ENCODE measurements at regions not wholly inside any gene's neighbourhood (a gene's known extent, or its start where the extent isn't known, plus 50 kb on each side); places are given as distances from the start of the nearest gene placed in this dataset.

DNA sequence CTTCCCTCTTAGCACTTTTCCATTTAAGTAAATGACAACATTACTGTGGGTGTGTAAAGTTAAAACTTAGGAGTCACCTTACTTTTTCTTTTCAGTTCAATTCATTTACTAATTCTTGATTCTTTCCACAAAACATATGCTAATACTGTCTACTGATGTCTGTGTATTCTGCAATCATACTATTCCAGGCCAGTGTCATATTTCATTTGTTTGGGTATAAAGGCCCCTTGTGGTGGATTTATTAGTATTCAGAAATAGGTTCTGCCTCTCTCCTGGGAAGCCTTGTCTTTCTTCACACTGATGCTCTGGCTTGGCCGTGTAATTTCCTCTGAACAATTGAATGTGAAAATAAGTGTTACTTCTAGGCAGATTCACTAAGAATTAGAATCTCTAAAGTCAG is 621.9 kb upstream of the SPRY2 start:
- intact Hi-C loops (cut with micrococcal nuclease): no loop called here
- Histone ChIP-seq H2BK20ac (ENCODE audit: low read depth, low read length) (no peak overlapping the region), H3K27me3 (ENCODE audit: control insufficient read depth, insufficient read depth, low read length) (no peaks in the 10 kb centered on the region), H3K4ac (ENCODE audit: low read depth, low read length) (no peak overlapping the region), H4K8ac (ENCODE audit: low read depth in 2 of 2, low read length in 2 of 2) (no peak overlapping the region), H3K4me1 (ENCODE audit: control insufficient read depth, insufficient read depth, low read length) (no peaks in the 10 kb centered on the region), H2BK5ac (ENCODE audit: low read depth, low read length, poor library complexity, severe bottlenecking) (no peak overlapping the region), H3K27ac (ENCODE audit: insufficient read depth, low read length) (no peak overlapping the region), H4K5ac (ENCODE audit: low read depth, low read length) (no peak overlapping the region), H3K23ac (ENCODE audit: low read depth, low read length) (no peak overlapping the region), H4K91ac (ENCODE audit: insufficient read depth, low read depth, low read length) (no peak overlapping the region), H3K9me3 (ENCODE audit: control insufficient read depth, insufficient read depth, low read length) (no peaks in the 10 kb centered on the region), H3K9me1 (ENCODE audit: insufficient read depth, low read length) (no peaks in the 10 kb centered on the region), H2BK120ac (ENCODE audit: low read depth, low read length) (no peak overlapping the region), H2AFZ (replicated peaks; ENCODE audit: low read length, poor library complexity) (no peak overlapping the region), H3K36me3 (ENCODE audit: control insufficient read depth, insufficient read depth, low read length) (no peaks in the 10 kb centered on the region), H3K4me2 (ENCODE audit: low read depth, low read length) (no peak overlapping the region), H3K14ac (replicated peaks; ENCODE audit: low read depth, low read length) (no peak overlapping the region), H2AK9ac (replicated peaks; ENCODE audit: low read depth, low read length, poor library complexity) (no peak overlapping the region), H3K18ac (ENCODE audit: low read depth, low read length) (no peak overlapping the region), H2BK15ac (ENCODE audit: low read depth, low read length) (no peak overlapping the region), H3K9ac (ENCODE audit: low read depth, low read length) (no peak overlapping the region), H2AK5ac (ENCODE audit: low read depth, low read length) (no peak overlapping the region), H3K79me1 (ENCODE audit: low read depth in 1 of 2, low read length in 2 of 2) (no peaks in the 10 kb centered on the region), H3K56ac (ENCODE audit: extremely low read depth, insufficient read depth, low read length) (no peak overlapping the region), H4K20me1 (ENCODE audit: insufficient read depth, low read length) (no peaks in the 10 kb centered on the region), H3K4me3 (ENCODE audit: insufficient read depth, low read depth, low read length) (no peak overlapping the region)
- TF ChIP-seq CEBPB (IDR thresholded peaks at IDR 0.05; ENCODE audit: low read depth, low read length) (no peak), RCOR1 (IDR thresholded peaks at IDR 0.05; ENCODE audit: insufficient replicate concordance, low read length) (no peak), MAFK (IDR thresholded peaks at IDR 0.05; ENCODE audit: low read depth, low read length) (no peak), MAZ (IDR thresholded peaks at IDR 0.05; ENCODE audit: borderline replicate concordance, low read depth, low read length) (no peak), CHD1 (IDR thresholded peaks at IDR 0.05; ENCODE audit: low read depth, low read length) (no peak), NFE2L2 (IDR thresholded peaks at IDR 0.05; ENCODE audit: low read depth, low read length) (no peak), SMC3 (IDR thresholded peaks at IDR 0.05; ENCODE audit: low read depth, low read length) (no peak), RAD21 (IDR thresholded peaks at IDR 0.05; ENCODE audit: low read length) (no peak), MXI1 (IDR thresholded peaks at IDR 0.05; ENCODE audit: borderline replicate concordance, low read depth, low read length) (no peak), CTCF (conservative IDR thresholded peaks at IDR 0.05; ENCODE audit: low read depth, low read length) (no peak)
- TF ChIP-seq, protein P1, sequence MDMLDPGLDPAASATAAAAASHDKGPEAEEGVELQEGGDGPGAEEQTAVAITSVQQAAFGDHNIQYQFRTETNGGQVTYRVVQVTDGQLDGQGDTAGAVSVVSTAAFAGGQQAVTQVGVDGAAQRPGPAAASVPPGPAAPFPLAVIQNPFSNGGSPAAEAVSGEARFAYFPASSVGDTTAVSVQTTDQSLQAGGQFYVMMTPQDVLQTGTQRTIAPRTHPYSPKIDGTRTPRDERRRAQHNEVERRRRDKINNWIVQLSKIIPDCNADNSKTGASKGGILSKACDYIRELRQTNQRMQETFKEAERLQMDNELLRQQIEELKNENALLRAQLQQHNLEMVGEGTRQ (IDR thresholded peaks at IDR 0.05; ENCODE audit: low read depth, low read length): no peak
- TF ChIP-seq, protein P2, sequence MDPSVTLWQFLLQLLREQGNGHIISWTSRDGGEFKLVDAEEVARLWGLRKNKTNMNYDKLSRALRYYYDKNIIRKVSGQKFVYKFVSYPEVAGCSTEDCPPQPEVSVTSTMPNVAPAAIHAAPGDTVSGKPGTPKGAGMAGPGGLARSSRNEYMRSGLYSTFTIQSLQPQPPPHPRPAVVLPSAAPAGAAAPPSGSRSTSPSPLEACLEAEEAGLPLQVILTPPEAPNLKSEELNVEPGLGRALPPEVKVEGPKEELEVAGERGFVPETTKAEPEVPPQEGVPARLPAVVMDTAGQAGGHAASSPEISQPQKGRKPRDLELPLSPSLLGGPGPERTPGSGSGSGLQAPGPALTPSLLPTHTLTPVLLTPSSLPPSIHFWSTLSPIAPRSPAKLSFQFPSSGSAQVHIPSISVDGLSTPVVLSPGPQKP (IDR thresholded peaks at IDR 0.05; ENCODE audit: borderline replicate concordance, low read depth, low read length): no peak
- dilution Hi-C loops (cut with HindIII; ENCODE audit: low sequenced_read_pairs, unreplicated experiment): no loop called here
- whole genome bisulfite sequencing, 2 experiments (ENCODE audit: extremely low coverage in 2 of 2, insufficient read length in 1 of 2): no CpG with 5 or more reads among the region's 1 CpG
- no peak for DNase-seq
- POLR2A ChIA-PET (ENCODE audit: unreplicated experiment): no interaction called here
- CTCF ChIA-PET: no interaction called here
- ATAC-seq (ENCODE audit: low read depth): no peak
- in situ Hi-C loops (cut with MboI; ENCODE audit: low sequenced_read_pairs): no loop called here
- no TSS peak for BruUV-seq (replicated peaks)

Measured in IMR-90 (cell line).